PC-9 (cell line): ENCODE measurements at regions not wholly inside any gene's neighbourhood (a gene's known extent, or its start where the extent isn't known, plus 50 kb on each side); places are given as distances from the start of the nearest gene placed in this dataset.

Source experiments
- BruUV-seq: library from RNA; stranded (reverse); fragments of 400-500 nt; replicated peaks from 2 replicates; lab custom pipeline; 2021; lab: Mats Ljungman, UMichigan
- CTCF ChIA-PET: fragments of 300-600 bp; sonication (Branson Sonifier 250); formaldehyde crosslinking; loops from one replicate; lab custom pipeline; 2022; ENCODE audit warnings: antibody characterized with exemption; lab: Charles Lee
- POLR2A ChIA-PET: fragments of 300-600 bp; sonication (Branson Sonifier 250); formaldehyde crosslinking; loops from one replicate; lab custom pipeline; 2022; ENCODE audit warnings: antibody characterized with exemption; ENCODE audit not compliant: unreplicated experiment; lab: Charles Lee
- DNase-seq, 2 experiments: peaks; one replicate each; pipeline versions ENCODE4 v3.0.0 to v3.0.0-alpha.2; 2015 to 2022; ENCODE audit warnings: mixed read lengths in 1 of 2
- H2AFZ ChIP-seq: fragments of 200-600 bp; sonication (generic); 2 replicates; pipeline ENCODE4 v1.8.1; 2017; ENCODE audit warnings: antibody characterized with exemption
- H3F3A ChIP-seq: fragments of 200-600 bp; sonication (generic); 2 replicates; pipeline ENCODE4 v1.8.1; 2017; ENCODE audit warnings: antibody characterized with exemption, mild to moderate bottlenecking, low read depth; ENCODE audit not compliant: insufficient read depth
- H3K27ac ChIP-seq: fragments of 200-600 bp; sonication (generic); 2 replicates; pipeline ENCODE4 v1.6.1; 2016; ENCODE audit warnings: mixed run types
- H3K27me3 ChIP-seq: fragments of 200-600 bp; sonication (generic); 2 replicates; pipeline ENCODE4 v1.6.1; 2016; ENCODE audit warnings: low read depth, mixed run types; ENCODE audit not compliant: insufficient read depth
- H3K36me3 ChIP-seq: fragments of 200-600 bp; sonication (generic); 2 replicates; pipeline ENCODE4 v1.6.1; 2016; ENCODE audit warnings: low read depth, mixed run types
- H3K4me1 ChIP-seq: fragments of 200-600 bp; sonication (generic); replicated peaks from 2 replicates; pipeline ENCODE4 v1.6.1; 2016; ENCODE audit warnings: mixed run types; ENCODE audit not compliant: insufficient read depth
- H3K4me2 ChIP-seq: fragments of 200-600 bp; sonication (generic); 2 replicates; pipeline ENCODE4 v1.6.1; 2017; ENCODE audit warnings: mixed run types
- H3K4me3 ChIP-seq: fragments of 200-600 bp; sonication (generic); 2 replicates; pipeline ENCODE4 v1.6.1; 2016; ENCODE audit warnings: mixed run types
- H3K79me2 ChIP-seq: fragments of 200-600 bp; sonication (generic); 2 replicates; pipeline ENCODE4 v1.6.1; 2017; ENCODE audit warnings: low read depth, mixed run types
- H3K9me2 ChIP-seq: fragments of 200-600 bp; sonication (generic); 2 replicates; pipeline ENCODE4 v1.8.1; 2017; ENCODE audit warnings: mild to moderate bottlenecking; ENCODE audit not compliant: insufficient read depth
- H3K9me3 ChIP-seq: fragments of 200-600 bp; sonication (generic); 2 replicates; pipeline ENCODE4 v1.8.1; 2016; ENCODE audit warnings: low read depth; ENCODE audit not compliant: insufficient read depth
- H4K20me1 ChIP-seq: fragments of 200-600 bp; sonication (generic); 2 replicates; pipeline ENCODE4 v1.8.1; 2017; ENCODE audit not compliant: insufficient read depth
- EZH2 ChIP-seq: fragments of 200-600 bp; sonication (generic); IDR thresholded peaks from 2 replicates; pipeline ENCODE4 v1.8.0; 2017; ENCODE audit warnings: antibody characterized with exemption, low read depth
- intact Hi-C: fragments of 100-400 bp; cut with micrococcal nuclease; formaldehyde crosslinking; loops from one replicate; pipeline ENCODE4 v1.10.0; 2022; ENCODE audit not compliant: unreplicated experiment
- TF ChIP-seq, protein P1 (sequence below): fragments of 200-600 bp; sonication (generic); conservative IDR thresholded peaks from 2 replicates; pipeline ENCODE4 v1.6.1; 2017; ENCODE audit warnings: mixed run types, antibody characterized with exemption, mild to moderate bottlenecking, moderate library complexity

DNA sequence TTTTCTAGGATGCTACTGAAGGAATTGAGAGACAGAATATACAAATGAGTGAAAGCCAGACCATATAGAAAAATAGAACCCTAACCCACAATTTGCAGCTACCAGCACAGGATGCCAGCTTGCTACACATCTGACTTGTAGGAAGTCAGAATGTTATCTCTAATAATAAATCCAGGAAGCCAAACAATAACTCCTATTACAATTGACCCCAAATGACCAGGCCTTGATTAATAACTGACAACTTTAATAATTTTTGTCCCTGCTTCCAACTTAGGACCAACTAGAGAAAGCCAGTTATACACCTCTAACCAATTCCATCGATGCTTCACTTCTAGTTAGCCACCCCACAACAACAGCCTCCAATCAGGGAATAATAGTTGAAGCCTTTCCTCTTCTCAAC, 193.4 kb downstream of the CASP12 start:
- Histone ChIP-seq H3K27ac (no peak overlapping the region), H3K27me3 (no peaks in the 10 kb centered on the region), H3K4me2 (no peak overlapping the region), H2AFZ (no peak overlapping the region), H4K20me1 (no peaks in the 10 kb centered on the region), H3K4me3 (no peak overlapping the region), H3K36me3 (no peaks in the 10 kb centered on the region), H3K4me1 (no peaks in the 10 kb centered on the region), H3K9me3 (no peaks in the 10 kb centered on the region), H3K79me2 (no peaks in the 10 kb centered on the region), H3K9me2 (no peaks in the 10 kb centered on the region), H3F3A (no peaks in the 10 kb centered on the region)
- no TSS peak for BruUV-seq
- CTCF ChIA-PET = interaction anchor here (1.0 kb wide), 1 partner anchor 19 kb away, joined by 3 read pairs; no protein-coding TSS in a partner anchor
- intact Hi-C loops = no loop called here
- TF ChIP-seq EZH2 = no peak
- TF ChIP-seq, protein P1, sequence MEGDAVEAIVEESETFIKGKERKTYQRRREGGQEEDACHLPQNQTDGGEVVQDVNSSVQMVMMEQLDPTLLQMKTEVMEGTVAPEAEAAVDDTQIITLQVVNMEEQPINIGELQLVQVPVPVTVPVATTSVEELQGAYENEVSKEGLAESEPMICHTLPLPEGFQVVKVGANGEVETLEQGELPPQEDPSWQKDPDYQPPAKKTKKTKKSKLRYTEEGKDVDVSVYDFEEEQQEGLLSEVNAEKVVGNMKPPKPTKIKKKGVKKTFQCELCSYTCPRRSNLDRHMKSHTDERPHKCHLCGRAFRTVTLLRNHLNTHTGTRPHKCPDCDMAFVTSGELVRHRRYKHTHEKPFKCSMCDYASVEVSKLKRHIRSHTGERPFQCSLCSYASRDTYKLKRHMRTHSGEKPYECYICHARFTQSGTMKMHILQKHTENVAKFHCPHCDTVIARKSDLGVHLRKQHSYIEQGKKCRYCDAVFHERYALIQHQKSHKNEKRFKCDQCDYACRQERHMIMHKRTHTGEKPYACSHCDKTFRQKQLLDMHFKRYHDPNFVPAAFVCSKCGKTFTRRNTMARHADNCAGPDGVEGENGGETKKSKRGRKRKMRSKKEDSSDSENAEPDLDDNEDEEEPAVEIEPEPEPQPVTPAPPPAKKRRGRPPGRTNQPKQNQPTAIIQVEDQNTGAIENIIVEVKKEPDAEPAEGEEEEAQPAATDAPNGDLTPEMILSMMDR = no peak
- POLR2A ChIA-PET = no interaction called here
- no peak for DNase-seq

DNA sequence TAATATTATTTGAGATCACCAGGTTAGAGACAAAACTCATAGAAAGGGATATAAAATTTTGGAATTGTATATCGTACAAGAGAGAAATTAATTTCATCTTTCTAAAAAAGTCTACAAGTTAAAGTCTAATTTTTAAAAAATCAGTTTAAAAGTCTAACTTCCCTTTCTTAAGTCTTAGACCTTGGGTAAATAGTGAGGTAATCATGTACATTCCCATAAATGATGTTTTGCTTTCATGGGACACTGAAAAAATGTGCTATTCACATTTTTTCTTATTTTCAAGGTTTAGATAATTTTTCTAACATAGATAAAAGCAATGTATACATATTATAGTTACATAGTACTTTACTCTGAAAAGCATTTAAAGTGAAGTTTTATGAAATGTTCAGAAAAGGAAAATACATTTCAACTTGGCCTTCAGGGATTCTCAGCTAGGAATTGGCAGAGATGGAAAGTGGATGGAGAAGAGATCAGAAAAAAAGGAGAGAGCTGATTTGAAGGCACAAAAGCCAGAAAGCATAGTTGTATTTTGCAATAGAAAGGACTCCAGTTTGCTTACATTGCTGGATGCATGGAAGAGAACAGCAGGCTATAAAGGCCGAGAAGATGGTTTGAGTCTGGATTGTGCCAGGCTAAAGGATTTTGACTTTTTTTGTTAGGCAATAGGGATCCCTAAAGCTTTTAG, 194.0 kb downstream of the CASP12 start:
- H3K4me3 ChIP-seq = no peak overlapping the region
- intact Hi-C loops = no loop called here
- no peak overlapping the region for H2AFZ ChIP-seq
- H3K9me2 ChIP-seq = no peaks in the 10 kb centered on the region
- no TSS peak for BruUV-seq
- no peak overlapping the region for H3K4me2 ChIP-seq
- H4K20me1 ChIP-seq = no peaks in the 10 kb centered on the region
- ChIA-PET POLR2A (no interaction called here), CTCF (interaction anchor here (1.0 kb wide), 1 partner anchor 20 kb away, joined by 3 read pairs; no protein-coding TSS in a partner anchor)
- TF ChIP-seq, protein P1 = no peak
- TF ChIP-seq EZH2 = no peak
- H3K4me1 ChIP-seq = no peaks in the 10 kb centered on the region
- no peaks in the 10 kb centered on the region for H3K27me3 ChIP-seq
- no peaks in the 10 kb centered on the region for H3F3A ChIP-seq
- H3K27ac ChIP-seq = no peak overlapping the region
- H3K79me2 ChIP-seq = no peaks in the 10 kb centered on the region
- DNase-seq = no peak
- no peaks in the 10 kb centered on the region for H3K36me3 ChIP-seq
- H3K9me3 ChIP-seq = no peaks in the 10 kb centered on the region

DNA sequence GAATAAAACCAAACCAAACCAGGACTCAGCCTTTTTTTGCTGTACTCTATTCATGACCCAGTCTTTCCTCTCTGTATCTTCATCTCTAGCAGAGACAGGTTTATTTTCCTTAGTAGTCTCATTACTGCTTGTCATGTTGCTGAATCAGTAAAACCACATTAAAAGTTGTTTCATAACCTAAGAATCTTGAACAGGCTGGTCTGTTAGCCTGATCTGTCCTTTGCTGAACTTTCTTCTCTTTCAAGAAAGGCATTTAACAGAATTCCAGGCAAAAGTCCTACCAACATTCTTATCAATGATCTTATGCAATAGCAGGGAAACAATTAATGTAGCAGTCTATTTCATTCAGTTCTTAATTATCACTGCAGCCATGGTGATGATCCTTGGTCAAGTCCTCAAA, 197.7 kb downstream of the CASP12 start:
- CTCF ChIA-PET = no interaction called here
- Histone ChIP-seq H3K36me3 (no peaks in the 10 kb centered on the region), H3K79me2 (no peaks in the 10 kb centered on the region), H3K27me3 (no peaks in the 10 kb centered on the region), H3K4me3 (no peak overlapping the region), H3F3A (no peaks in the 10 kb centered on the region), H2AFZ (no peak overlapping the region), H3K27ac (no peak overlapping the region), H3K4me2 (no peak overlapping the region), H4K20me1 (no peaks in the 10 kb centered on the region), H3K9me2 (no peaks in the 10 kb centered on the region), H3K4me1 (no peaks in the 10 kb centered on the region), H3K9me3 (no peaks in the 10 kb centered on the region)
- DNase-seq = peak in 1 of 2 experiments; percentile 36
- TF ChIP-seq, protein P1 = no peak
- no peak for TF ChIP-seq EZH2
- POLR2A ChIA-PET = no interaction called here
- intact Hi-C loops = no loop called here
- BruUV-seq = no TSS peak
